SU-DHL-6 (cell line): ENCODE measurements at regions not wholly inside any gene's neighbourhood (a gene's known extent, or its start where the extent isn't known, plus 50 kb on each side); places are given as distances from the start of the nearest gene placed in this dataset.

Source experiments
- H2AFZ ChIP-seq: fragments of 200-600 bp; sonication (generic); 2 replicates; pipeline ENCODE4 v1.6.1; 2014; ENCODE audit warnings: low read depth, mild to moderate bottlenecking, moderate library complexity, mixed read lengths, antibody characterized with exemption, low read length; ENCODE audit not compliant: severe bottlenecking
- H3F3A ChIP-seq: fragments of 200-600 bp; shearing (Covaris generic); 2 replicates; pipeline ENCODE4 v1.6.0; 2016; ENCODE audit warnings: antibody characterized with exemption, mild to moderate bottlenecking; ENCODE audit not compliant: insufficient read depth
- H3K27ac ChIP-seq: fragments of 200-600 bp; sonication (generic); 2 replicates; pipeline ENCODE4 v1.5.1; 2016; ENCODE audit warnings: low read depth, mild to moderate bottlenecking, low read length, moderate library complexity, mixed read lengths
- H3K27me3 ChIP-seq: fragments of 200-600 bp; sonication (generic), shearing (Covaris generic); 2 replicates; pipeline ENCODE4 v1.6.0; 2014; ENCODE audit warnings: mild to moderate bottlenecking, low read length
- H3K36me3 ChIP-seq: fragments of 200-600 bp; sonication (generic); 2 replicates; pipeline ENCODE4 v1.6.1; 2014; ENCODE audit warnings: mild to moderate bottlenecking, low read length, mixed read lengths
- H3K4me2 ChIP-seq: fragments of 300-600, 200-600 bp; shearing (Covaris generic), sonication (generic); 2 replicates; pipeline ENCODE4 v1.6.0; 2014; ENCODE audit warnings: low read length, low read depth, mild to moderate bottlenecking; ENCODE audit not compliant: poor library complexity, severe bottlenecking
- H3K4me3 ChIP-seq: fragments of 200-600 bp; sonication (generic); 2 replicates; pipeline ENCODE4 v1.5.1; 2014; ENCODE audit warnings: antibody characterized with exemption, low read length, mild to moderate bottlenecking, mixed read lengths; ENCODE audit not compliant: insufficient read depth, poor library complexity, severe bottlenecking
- H3K79me2 ChIP-seq: fragments of 200-600 bp; sonication (generic); 2 replicates; pipeline ENCODE4 v1.6.1; 2014; ENCODE audit warnings: mild to moderate bottlenecking, low read length, moderate library complexity; ENCODE audit not compliant: insufficient read depth
- H3K9ac ChIP-seq: fragments of 200-600 bp; sonication (generic); 2 replicates; pipeline ENCODE4 v1.7.0; 2014; ENCODE audit warnings: mild to moderate bottlenecking, low read length
- H3K9me2 ChIP-seq: fragments of 200-600 bp; sonication (generic); replicated peaks from 2 replicates; pipeline ENCODE4 v1.6.1; 2014; ENCODE audit warnings: low read length; ENCODE audit not compliant: insufficient read depth
- H3K9me3 ChIP-seq: fragments of 200-600 bp; sonication (generic); 2 replicates; pipeline ENCODE4 v1.6.1; 2014; ENCODE audit warnings: low read length, mixed read lengths; ENCODE audit not compliant: insufficient read depth
- H4K20me1 ChIP-seq: fragments of 200-600 bp; sonication (generic); 2 replicates; pipeline ENCODE4 v1.6.1; 2014; ENCODE audit warnings: low read depth, mild to moderate bottlenecking, antibody characterized with exemption, low read length, moderate library complexity, mixed read lengths
- CTCF ChIP-seq: fragments of 200-600 bp; sonication (generic); IDR thresholded peaks from one replicate; pipeline ENCODE4 v1.5.1; 2017; ENCODE audit warnings: antibody characterized with exemption, mild to moderate bottlenecking, low read length, moderate library complexity; ENCODE audit not compliant: insufficient read depth, poor library complexity, severe bottlenecking
- EZH2phosphoT487 ChIP-seq: fragments of 200-600 bp; sonication (generic), shearing (Covaris generic); conservative IDR thresholded peaks from 2 replicates; pipeline ENCODE4 v1.6.1; 2018; ENCODE audit warnings: mild to moderate bottlenecking, antibody characterized with exemption, low read length, moderate library complexity, mixed read lengths

GRCh38 chr12:28652239-28652638, 462.0 kb downstream of the CCDC91 start:
- TF ChIP-seq EZH2phosphoT487, result no peak
- TF ChIP-seq CTCF, result no peak
- Histone ChIP-seq H3K9me3 (no peaks in the 10 kb centered on the region), H3K27ac (no peak overlapping the region), H3K27me3 (no peaks in the 10 kb centered on the region), H2AFZ (no peak overlapping the region), H3K36me3 (no peaks in the 10 kb centered on the region), H3K4me2 (no peak overlapping the region), H3K9ac (no peak overlapping the region), H3K4me3 (no peak overlapping the region), H3F3A (no peaks in the 10 kb centered on the region), H3K9me2 (no peaks in the 10 kb centered on the region), H3K79me2 (no peaks in the 10 kb centered on the region), H4K20me1 (no peaks in the 10 kb centered on the region)

- H3K79me2 ChIP-seq, result no peaks in the 10 kb centered on the region
- no peak for TF ChIP-seq CTCF
- TF ChIP-seq EZH2phosphoT487, result no peak
These were observed 467.1 kb upstream of the FAR2 start for GRCh38 chr12:28681980-28682379.

GRCh38 chr12:28683366-28683765, 465.7 kb upstream of the FAR2 start:
- Histone ChIP-seq H3K36me3 (no peaks in the 10 kb centered on the region), H3K27ac (no peak overlapping the region), H3K4me2 (no peak overlapping the region)

More at GRCh38 chr12:28681980-28682379, 467.1 kb upstream of the FAR2 start:
- H3K9me3 ChIP-seq, result 0 out of 2 replicates have a peak, but pooled peaks cover 4% of the 10 kb centered on the region
- no peak overlapping the region for H3K4me3 ChIP-seq
- no peaks in the 10 kb centered on the region for H4K20me1 ChIP-seq
- H3K36me3 ChIP-seq, result no peaks in the 10 kb centered on the region
- H3K4me2 ChIP-seq, result no peak overlapping the region
- H3K27ac ChIP-seq, result no peak overlapping the region
- H3K9me2 ChIP-seq, result no peaks in the 10 kb centered on the region
- H3K9ac ChIP-seq, result no peak overlapping the region
- no peaks in the 10 kb centered on the region for H3F3A ChIP-seq
- H3K27me3 ChIP-seq, result no peaks in the 10 kb centered on the region
- no peak overlapping the region for H2AFZ ChIP-seq

More at GRCh38 chr12:28683366-28683765, 465.7 kb upstream of the FAR2 start:
- H2AFZ ChIP-seq, result no peak overlapping the region
- no peaks in the 10 kb centered on the region for H3K9me2 ChIP-seq
- no peaks in the 10 kb centered on the region for H4K20me1 ChIP-seq
- TF ChIP-seq EZH2phosphoT487 (no peak), CTCF (no peak)
- no peak overlapping the region for H3K4me3 ChIP-seq
- no peaks in the 10 kb centered on the region for H3F3A ChIP-seq
- H3K9ac ChIP-seq, result no peak overlapping the region
- H3K79me2 ChIP-seq, result no peaks in the 10 kb centered on the region
- H3K27me3 ChIP-seq, result no peaks in the 10 kb centered on the region
- 0 out of 2 replicates have a peak, but pooled peaks cover 4% of the 10 kb centered on the region for H3K9me3 ChIP-seq
